ENCODE measurements at regions not wholly inside any gene's neighbourhood (a gene's known extent, or its start where the extent isn't known, plus 50 kb on each side); places are given as distances from the start of the nearest gene placed in this dataset.
"Not testable (repeated sequence)": the region's sequence is repeated elsewhere in the genome, so short reads cannot be mapped to it uniquely, and the experiment has no call there.

DNA sequence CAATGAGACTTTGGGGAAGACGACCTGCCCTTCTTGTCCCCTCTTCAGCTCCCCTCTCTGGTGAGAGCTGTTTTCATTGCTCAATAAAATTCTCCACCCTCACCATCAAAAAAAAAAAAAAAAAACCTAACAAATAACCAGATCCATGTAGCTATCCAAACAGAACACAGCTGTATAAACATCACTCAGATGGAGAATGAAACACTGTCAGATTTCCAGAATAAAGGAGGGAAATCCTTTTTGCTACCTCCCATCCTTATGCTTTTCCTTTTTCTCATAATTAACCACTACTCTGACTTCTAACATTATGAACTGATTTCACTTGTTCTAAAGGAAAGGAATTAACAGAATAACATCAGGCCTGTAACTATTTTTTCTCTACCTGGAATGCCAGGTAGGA is 155.6 kb downstream of the PPP4R3C start:
- no peaks in the 10 kb centered on the region for H3K36me3 ChIP-seq (ENCODE audit: control insufficient read depth, insufficient read depth, low read length)
- ChIA-PET POLR2A (no interaction called here), CTCF (no interaction called here)
- no peak for DNase-seq (ENCODE audit: low read depth)
- no peak for TF ChIP-seq CTCF (IDR thresholded peaks at IDR 0.05; ENCODE audit: insufficient read depth, low read depth, low read length)
- no peaks in the 10 kb centered on the region for H3K27me3 ChIP-seq (ENCODE audit: control insufficient read depth, insufficient read depth, low read length)
- H3K4me3 ChIP-seq (ENCODE audit: low read depth, low read length) = no peak overlapping the region

DNA sequence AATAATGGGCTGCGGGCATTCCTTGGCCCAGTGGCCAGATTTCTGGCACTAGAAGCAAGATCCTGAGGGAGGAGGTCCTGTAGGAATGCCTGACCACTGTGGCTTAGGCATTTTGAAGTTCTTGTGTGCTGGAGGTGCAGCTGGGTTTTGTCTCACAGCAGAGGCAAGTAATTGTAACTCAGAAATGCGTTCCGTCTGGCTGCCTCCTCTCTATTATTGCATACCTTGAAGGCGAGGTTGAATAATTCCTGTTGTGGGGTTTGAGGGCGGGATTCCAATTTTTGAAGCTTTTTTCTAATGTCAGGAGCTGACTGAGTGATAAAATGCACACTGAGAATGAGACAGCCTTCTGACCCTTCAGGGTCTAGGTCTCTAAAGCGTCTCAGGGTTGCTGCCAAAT is 170.6 kb downstream of the PPP4R3C start:
- H3K27me3 ChIP-seq (ENCODE audit: control insufficient read depth, insufficient read depth, low read length); DNase-seq (ENCODE audit: low read depth); H3K4me3 ChIP-seq (ENCODE audit: low read depth, low read length); H3K36me3 ChIP-seq (ENCODE audit: control insufficient read depth, insufficient read depth, low read length); CTCF ChIA-PET; POLR2A ChIA-PET: not testable (repeated sequence)

DNA sequence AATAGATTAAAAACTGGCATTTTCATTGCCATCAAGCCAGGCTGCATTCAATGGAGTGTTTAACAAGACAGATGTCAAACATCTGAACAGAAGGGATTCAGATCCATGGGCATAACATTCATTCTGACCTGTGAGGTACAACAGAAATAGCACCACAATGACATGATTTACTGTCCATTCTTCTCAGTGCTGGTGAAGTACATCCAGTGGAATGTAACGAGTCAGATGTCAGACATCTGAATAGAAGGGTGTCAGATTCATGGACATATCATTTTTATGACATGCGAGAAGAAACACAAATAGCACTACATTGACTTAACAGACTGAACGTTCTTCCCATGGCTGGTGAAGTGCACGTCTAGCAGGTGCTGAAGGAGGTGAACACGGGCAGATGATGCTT is 186.4 kb downstream of the PPP4R3C start:
- ChIA-PET CTCF (no interaction called here), POLR2A (no interaction called here)
- H3K36me3 ChIP-seq (ENCODE audit: control insufficient read depth, insufficient read depth, low read length) = no peaks in the 10 kb centered on the region
- H3K4me3 ChIP-seq (ENCODE audit: low read depth, low read length) = no peak overlapping the region
- TF ChIP-seq CTCF (IDR thresholded peaks at IDR 0.05; ENCODE audit: insufficient read depth, low read depth, low read length) = no peak
- H3K27me3 ChIP-seq (ENCODE audit: control insufficient read depth, insufficient read depth, low read length) = no peaks in the 10 kb centered on the region
- no peak for DNase-seq (ENCODE audit: low read depth)

DNA sequence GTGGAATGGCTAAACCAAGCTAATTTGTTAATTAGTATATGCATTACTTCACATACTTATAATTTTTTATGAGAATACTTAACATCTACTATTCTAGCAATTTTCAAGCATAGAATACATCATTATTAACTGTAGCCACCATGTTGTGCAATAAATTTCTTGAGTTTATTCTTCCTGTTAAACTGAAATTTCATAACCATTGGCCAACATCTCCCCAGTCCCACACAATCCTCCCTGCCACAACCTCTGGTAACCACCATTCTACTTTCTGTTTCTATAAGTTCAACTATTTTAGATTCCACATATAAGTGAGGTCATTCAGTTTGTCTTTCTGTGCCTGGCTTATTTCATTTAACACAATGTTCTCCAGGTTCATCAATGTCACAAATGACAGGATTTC is 208.5 kb downstream of the PPP4R3C start:
- DNase-seq (ENCODE audit: low read depth) = no peak
- ChIA-PET CTCF (no interaction called here), POLR2A (no interaction called here)
- no peak overlapping the region for H3K4me3 ChIP-seq (ENCODE audit: low read depth, low read length)
- no peaks in the 10 kb centered on the region for H3K27me3 ChIP-seq (ENCODE audit: control insufficient read depth, insufficient read depth, low read length)
- no peaks in the 10 kb centered on the region for H3K36me3 ChIP-seq (ENCODE audit: control insufficient read depth, insufficient read depth, low read length)
- TF ChIP-seq CTCF (IDR thresholded peaks at IDR 0.05; ENCODE audit: insufficient read depth, low read depth, low read length) = no peak

DNA sequence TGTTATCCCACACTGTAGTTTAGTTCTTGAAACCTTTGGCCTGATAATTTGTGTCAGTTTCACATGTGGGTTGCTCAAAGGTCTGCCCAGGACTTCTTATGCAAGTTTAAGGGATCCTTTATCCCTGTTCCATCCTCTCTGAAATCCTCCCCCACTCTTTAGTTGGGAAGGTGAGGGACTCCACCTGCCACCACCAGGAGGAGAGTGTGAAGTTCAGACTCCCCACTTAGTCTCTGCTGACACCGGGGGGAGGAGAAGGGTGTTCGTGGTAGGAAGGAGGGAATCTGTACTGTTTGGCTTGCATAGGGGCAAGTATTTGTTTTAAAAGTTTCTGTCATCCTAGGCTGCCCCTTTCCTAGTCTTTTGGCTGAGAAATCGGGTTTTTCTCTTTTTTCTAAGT is 211.8 kb downstream of the PPP4R3C start:
- CTCF ChIA-PET = no interaction called here
- POLR2A ChIA-PET = no interaction called here
- Histone ChIP-seq H3K4me3 (ENCODE audit: low read depth, low read length) (no peak overlapping the region), H3K27me3 (ENCODE audit: control insufficient read depth, insufficient read depth, low read length) (no peaks in the 10 kb centered on the region), H3K36me3 (ENCODE audit: control insufficient read depth, insufficient read depth, low read length) (no peaks in the 10 kb centered on the region)
- TF ChIP-seq CTCF (IDR thresholded peaks at IDR 0.05; ENCODE audit: insufficient read depth, low read depth, low read length) = no peak
- no peak for DNase-seq (ENCODE audit: low read depth)

GRCh38 chrX:27242581-27242980 is 220.6 kb downstream of the PPP4R3C start:
- TF ChIP-seq CTCF (IDR thresholded peaks at IDR 0.05; ENCODE audit: insufficient read depth, low read depth, low read length) = no peak
- DNase-seq (ENCODE audit: low read depth) = no peak
- Histone ChIP-seq H3K27me3 (ENCODE audit: control insufficient read depth, insufficient read depth, low read length) (no peaks in the 10 kb centered on the region), H3K36me3 (ENCODE audit: control insufficient read depth, insufficient read depth, low read length) (no peaks in the 10 kb centered on the region), H3K4me3 (ENCODE audit: low read depth, low read length) (no peak overlapping the region)
- ChIA-PET POLR2A (no interaction called here), CTCF (no interaction called here)

Measured in BJ (cell line).